HEK293 (cell line): ENCODE measurements at regions not wholly inside any gene's neighbourhood (a gene's known extent, or its start where the extent isn't known, plus 50 kb on each side); places are given as distances from the start of the nearest gene placed in this dataset.

Source experiments
- CTCF ChIP-seq: fragments of 450-650 bp; formaldehyde crosslinking; IDR thresholded peaks from 2 replicates; pipeline ENCODE4 v1.5.1; 2016; ENCODE audit warnings: missing biosample characterization, missing genetic modification characterization
- HOXA7 ChIP-seq: sonication (generic); formaldehyde crosslinking; IDR thresholded peaks from 2 replicates; pipeline ENCODE4 v1.8.1; 2022; ENCODE audit warnings: missing genetic modification reagents, borderline replicate concordance
- KLF7 ChIP-seq: fragments of 450-650 bp; formaldehyde crosslinking; IDR thresholded peaks from 2 replicates; pipeline ENCODE4 v1.5.1; 2016; ENCODE audit warnings: missing biosample characterization, missing genetic modification characterization, borderline replicate concordance
- RBAK ChIP-seq: fragments of 450-650 bp; formaldehyde crosslinking; IDR thresholded peaks from 2 replicates; pipeline ENCODE4 v1.5.1; 2016; ENCODE audit warnings: missing biosample characterization, missing genetic modification characterization
- SALL2 ChIP-seq: fragments of 450-650 bp; formaldehyde crosslinking; IDR thresholded peaks from 2 replicates; pipeline ENCODE4 v1.5.0; 2017; ENCODE audit warnings: missing biosample characterization, mild to moderate bottlenecking, missing genetic modification characterization, borderline replicate concordance
- SETDB1 ChIP-seq: IDR thresholded peaks from one replicate; pipeline ENCODE4 v1.6.1; 2017; ENCODE audit warnings: mild to moderate bottlenecking, low read length, moderate library complexity, mixed read lengths; ENCODE audit not compliant: insufficient read length
- ZBTB1 ChIP-seq: fragments of 450-650 bp; formaldehyde crosslinking; IDR thresholded peaks from 2 replicates; pipeline ENCODE4 v1.5.1; 2016; ENCODE audit warnings: missing biosample characterization, missing genetic modification characterization
- ZBTB49 ChIP-seq: fragments of 450-650 bp; formaldehyde crosslinking; IDR thresholded peaks from 2 replicates; pipeline ENCODE4 v1.5.1; 2016; ENCODE audit warnings: missing biosample characterization, missing genetic modification characterization, low read depth
- ZNF157 ChIP-seq: fragments of 450-650 bp; formaldehyde crosslinking; IDR thresholded peaks from 2 replicates; pipeline ENCODE4 v1.5.1; 2016; ENCODE audit warnings: missing biosample characterization, missing genetic modification characterization
- ZNF274 ChIP-seq, 2 experiments: fragments of 200-500 bp in 1 of 2; fragments of 450-650 bp in 1 of 2; sonication (Bioruptor generic) in 1 of 2; formaldehyde crosslinking in 1 of 2; IDR thresholded peaks; 2 replicates each; pipeline versions ENCODE4 v1.5.1 to v1.6.1; 2014 to 2016; ENCODE audit warnings: borderline replicate concordance in 1 of 2, inconsistent platforms in 1 of 2, low read length in 1 of 2, missing biosample characterization in 1 of 2, missing genetic modification characterization in 1 of 2
- ZNF311 ChIP-seq: fragments of 450-650 bp; formaldehyde crosslinking; IDR thresholded peaks from 2 replicates; pipeline ENCODE4 v1.5.1; 2017; ENCODE audit warnings: missing biosample characterization, missing genetic modification characterization, borderline replicate concordance
- ZNF37A ChIP-seq: fragments of 450-650 bp; IDR thresholded peaks from 2 replicates; pipeline ENCODE4 v1.5.1; 2018; ENCODE audit warnings: missing biosample characterization, missing genetic modification characterization
- ZNF426 ChIP-seq: fragments of 450-650 bp; formaldehyde crosslinking; IDR thresholded peaks from 2 replicates; pipeline ENCODE4 v1.5.1; 2017; ENCODE audit warnings: missing biosample characterization, missing genetic modification characterization, mild to moderate bottlenecking, inconsistent platforms, moderate library complexity

- TF ChIP-seq SALL2 (tag by site-specific recombination), result no peak
- no peak for TF ChIP-seq SETDB1
- no peak for TF ChIP-seq CTCF
- TF ChIP-seq HOXA7, result no peak
- TF ChIP-seq KLF7 (tag by site-specific recombination), result no peak
- TF ChIP-seq ZNF426 (tag by site-specific recombination), result no peak
- no peak for TF ChIP-seq RBAK (tag by site-specific recombination)
- no peak for TF ChIP-seq ZNF274 (IDR thresholded peaks at IDR 0.05; ENCODE audit: low read length)
- no peak for TF ChIP-seq ZNF274 (tag by site-specific recombination; IDR thresholded peaks at IDR 0.05; ENCODE audit: borderline replicate concordance)
- TF ChIP-seq ZBTB49 (tag by site-specific recombination), result no peak
- TF ChIP-seq ZNF157 (tag by site-specific recombination), result no peak
- no peak for TF ChIP-seq ZNF37A (tag by site-specific recombination)
- no peak for TF ChIP-seq ZNF311 (tag by site-specific recombination)
- no peak for TF ChIP-seq ZBTB1 (tag by site-specific recombination)
Observed at GRCh38 chr20:58084966-58085365, 143.5 kb downstream of the ANKRD60 start.
